ENCODE measurements at regions not wholly inside any gene's neighbourhood (a gene's known extent, or its start where the extent isn't known, plus 50 kb on each side); places are given as distances from the start of the nearest gene placed in this dataset.

GRCh38 chr7:49260538-49260937 is 336.2 kb downstream of the CDC14C start:
- no peak for DNase-seq

GRCh38 chr7:49261928-49262327 is 337.6 kb downstream of the CDC14C start:
- DNase-seq = no peak

DNA sequence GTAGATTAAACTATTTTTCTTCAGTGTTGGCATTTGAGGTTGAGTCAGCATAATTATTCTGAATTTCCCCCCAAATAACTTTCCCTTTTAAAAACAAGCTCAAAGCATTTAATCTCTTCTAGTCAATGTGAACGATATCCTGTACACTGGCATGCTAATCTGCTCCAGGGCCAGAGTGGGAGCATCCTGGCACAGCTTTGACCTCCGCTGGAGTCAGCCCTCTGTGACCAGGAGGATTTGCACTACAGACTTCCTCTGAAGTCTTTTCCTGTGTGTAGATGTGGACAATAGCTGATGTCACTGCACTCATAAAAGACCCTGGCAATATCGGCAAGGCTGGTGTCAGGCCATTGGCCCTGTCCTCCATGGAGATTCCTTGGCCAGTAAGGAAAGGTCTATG is 340.2 kb downstream of the CDC14C start:
- no peak for DNase-seq

GRCh38 chr7:49273897-49274296 is 349.6 kb downstream of the CDC14C start:
- no peak for DNase-seq

DNA sequence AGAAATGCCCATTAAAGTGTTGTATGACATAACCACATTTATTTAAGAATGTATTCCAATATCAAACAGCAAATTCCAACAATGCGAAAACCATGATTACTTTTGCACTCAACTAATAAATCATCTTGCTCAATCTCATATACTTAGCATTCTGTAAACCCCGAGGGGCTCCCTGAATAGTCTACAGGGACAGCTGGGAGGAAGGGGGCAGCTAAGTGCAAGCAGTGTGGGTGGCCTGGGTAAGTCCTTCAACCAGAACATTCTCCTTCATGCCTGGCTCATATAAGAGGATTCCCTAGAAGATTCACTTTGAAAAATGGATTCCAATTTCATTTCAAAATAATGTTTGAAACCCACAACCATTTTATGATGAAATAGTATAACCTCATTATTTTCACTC is 355.5 kb downstream of the CDC14C start:
- DNase-seq = no peak

DNA sequence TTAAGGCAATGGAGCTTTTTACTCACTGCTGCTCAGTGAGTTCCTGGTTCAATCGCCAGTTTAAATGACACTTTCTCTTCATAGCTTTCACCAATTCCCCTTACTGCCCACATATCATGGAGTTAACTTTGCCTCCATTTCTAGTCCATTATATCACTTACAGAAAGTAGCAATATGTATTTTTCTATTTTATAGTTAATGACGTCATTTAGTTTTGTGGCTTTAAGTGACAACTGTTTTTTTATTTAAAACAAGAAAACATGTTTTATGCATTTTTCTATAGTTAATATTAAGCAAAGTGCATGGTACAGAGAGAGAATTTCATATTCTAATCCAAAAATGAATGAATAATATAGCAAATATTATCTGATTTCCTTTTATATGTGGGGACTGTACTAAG is 363.3 kb downstream of the CDC14C start:
- DNase-seq = no peak

DNA sequence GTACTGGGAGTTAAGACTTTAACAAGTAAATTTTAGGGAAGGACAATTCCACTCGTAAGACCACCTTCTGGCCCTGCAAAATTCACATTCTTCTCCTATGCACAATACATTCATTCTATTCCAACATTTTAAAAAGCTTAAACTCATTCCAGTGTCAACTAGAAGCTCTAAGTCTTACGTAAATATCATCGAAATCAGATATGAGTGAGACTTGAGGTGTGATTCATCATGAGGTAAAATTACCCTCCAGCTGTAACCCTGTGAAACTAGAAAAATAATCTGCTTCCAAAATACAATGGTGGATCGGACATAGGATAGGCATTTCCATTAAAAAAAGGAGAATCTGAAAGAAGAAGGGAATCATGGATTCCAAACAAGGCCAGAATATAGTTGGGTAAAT is 370.3 kb downstream of the CDC14C start:
- no peak for DNase-seq

DNA sequence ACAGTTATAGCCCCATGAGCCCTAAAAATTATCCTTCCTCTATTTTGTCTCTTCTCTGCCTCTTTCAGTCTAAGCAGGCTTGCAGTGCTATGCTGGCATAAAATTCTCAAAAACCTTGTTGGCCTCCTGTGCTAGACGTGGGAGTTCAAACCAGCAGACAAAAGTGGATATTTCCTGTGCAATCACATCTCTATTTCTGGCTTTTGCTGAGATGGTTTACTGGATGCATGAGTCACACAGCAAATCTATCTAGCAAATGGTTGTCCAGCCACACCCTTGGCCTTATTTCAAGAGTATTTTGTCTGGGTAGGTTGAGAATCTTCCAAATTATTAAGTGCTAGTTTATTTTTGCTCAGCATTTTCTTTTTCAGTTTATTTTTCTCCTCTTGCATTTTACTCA is 370.8 kb downstream of the CDC14C start:
- DNase-seq = no peak

- DNase-seq = no peak
Measured at GRCh38 chr7:49297958-49298357, 373.6 kb downstream of the CDC14C start.

GRCh38 chr7:49308787-49309186 is 384.4 kb downstream of the CDC14C start:
- no peak for DNase-seq

DNA sequence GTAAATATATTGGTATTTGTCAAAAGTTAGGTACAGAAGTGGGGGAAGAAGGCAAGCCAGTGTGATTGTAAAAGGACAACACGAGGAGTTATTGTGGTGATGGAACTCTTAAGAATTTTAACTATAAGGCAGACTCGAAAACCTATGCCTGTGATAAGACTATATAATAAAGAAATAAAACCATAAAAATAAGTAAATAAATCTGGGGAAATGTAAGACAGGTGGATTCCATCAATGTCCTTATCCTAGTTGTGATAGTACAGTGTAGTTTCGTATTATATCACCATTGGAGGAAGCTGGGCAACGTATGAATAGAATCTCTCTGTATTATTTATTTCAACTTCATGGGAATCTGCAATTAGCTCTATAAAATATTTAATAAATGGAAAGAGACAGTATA is 395.7 kb downstream of the CDC14C start:
- DNase-seq = no peak

DNA sequence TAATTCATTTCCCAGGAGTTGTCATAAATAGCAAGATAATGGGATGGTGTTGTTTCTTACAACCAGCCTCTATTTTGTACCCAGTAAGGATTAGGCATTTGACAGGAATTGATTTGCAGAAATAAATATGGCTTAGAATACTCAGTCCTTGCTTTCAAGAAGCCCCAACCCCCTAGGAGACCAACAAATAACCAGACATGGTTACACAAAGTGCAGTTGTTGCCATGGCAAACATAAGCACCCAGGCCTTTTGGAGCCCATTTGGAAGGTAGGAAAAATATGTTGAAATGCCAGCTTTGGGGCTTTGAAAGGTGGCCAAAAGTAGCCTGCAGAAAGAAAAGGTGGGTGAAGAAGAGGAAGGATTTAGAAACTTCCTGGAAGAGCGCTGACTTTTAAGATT is 397.5 kb downstream of the CDC14C start:
- no peak for DNase-seq

DNA sequence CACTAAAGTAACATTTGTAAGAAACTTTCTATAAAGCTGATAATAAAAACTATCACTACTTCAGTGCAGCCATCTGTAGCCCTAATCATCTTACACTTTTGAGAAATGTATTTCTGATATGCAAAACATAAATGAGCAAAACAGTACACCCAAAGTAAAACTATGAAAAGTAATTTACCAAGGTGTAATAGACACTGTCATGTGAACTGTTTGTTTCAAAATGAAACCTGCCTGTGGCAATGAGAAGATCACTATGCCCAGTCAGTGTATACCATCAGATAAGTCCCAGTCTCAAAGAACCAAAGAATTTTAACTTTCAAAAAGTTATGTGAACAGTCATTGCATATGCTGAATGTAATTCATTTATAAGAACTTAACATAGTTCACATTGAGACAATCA is 398.1 kb downstream of the CDC14C start:
- no peak for DNase-seq

DNA sequence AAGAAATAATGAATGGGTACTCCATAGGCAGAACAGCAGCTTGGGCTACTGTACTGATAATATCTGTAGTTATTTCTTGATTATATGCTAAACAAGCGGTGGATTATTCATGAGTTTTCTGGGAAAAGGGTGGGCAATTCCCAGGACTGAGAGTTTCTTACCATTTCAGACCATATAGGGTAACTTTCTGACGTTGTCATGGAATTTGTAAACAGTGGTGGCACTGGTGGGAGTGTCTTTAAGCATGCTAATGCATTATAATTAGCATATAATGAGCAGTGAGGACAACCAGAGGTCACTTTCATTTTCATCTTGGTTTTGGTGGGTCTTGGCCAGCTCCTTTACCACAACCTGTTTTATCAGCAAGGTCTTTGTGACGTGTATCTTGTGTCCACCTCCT is 399.7 kb downstream of the CDC14C start:
- DNase-seq = no peak

DNA sequence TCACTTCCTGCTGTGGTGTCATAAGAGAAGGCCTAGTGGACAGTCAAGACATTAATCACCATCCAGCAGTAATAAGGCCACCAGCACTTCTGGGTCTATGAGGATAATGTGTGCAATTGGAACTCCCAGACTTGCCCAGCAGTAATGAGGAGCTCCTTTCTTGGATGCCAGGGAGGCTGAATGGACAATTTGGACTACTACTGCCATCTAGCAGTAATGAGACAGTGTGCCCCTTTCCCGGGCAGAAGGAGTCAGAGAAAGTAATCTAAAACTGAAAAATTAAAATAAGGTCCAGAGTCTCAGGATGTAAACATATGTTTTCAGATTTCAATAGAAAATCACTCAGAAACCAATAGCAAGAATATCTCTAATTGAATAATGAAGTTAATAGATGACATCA is 400.4 kb downstream of the CDC14C start:
- no peak for DNase-seq

GRCh38 chr7:49325571-49325970 is 401.2 kb downstream of the CDC14C start:
- no peak for DNase-seq

GRCh38 chr7:49327155-49327554 is 402.8 kb downstream of the CDC14C start:
- no peak for DNase-seq

- DNase-seq = no peak
Measured at GRCh38 chr7:49333180-49333881, 409.0 kb downstream of the CDC14C start.

GRCh38 chr7:49341849-49342248 is 417.5 kb downstream of the CDC14C start:
- DNase-seq = no peak

DNA sequence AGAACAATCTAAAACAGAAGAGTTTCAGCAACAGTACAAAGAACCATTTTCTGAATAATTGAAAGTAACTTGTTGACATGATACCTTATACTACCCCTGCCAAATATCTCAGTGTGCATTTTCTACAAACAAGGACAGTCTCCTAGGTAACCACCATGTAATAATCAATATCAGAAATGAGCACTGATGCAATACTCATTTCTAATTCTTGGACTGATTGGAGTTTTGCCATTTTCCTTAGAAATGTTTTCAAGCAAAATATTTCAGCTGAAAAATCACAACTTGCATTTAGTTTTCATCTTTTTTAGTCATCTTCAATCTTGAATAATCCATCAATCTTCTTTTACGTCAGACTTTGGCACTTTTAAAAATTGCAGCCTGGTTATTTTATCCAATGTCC is 420.2 kb downstream of the CDC14C start:
- DNase-seq = no peak

- DNase-seq = no peak
Measured at GRCh38 chr7:49346195-49346899, 422.0 kb downstream of the CDC14C start.

DNA sequence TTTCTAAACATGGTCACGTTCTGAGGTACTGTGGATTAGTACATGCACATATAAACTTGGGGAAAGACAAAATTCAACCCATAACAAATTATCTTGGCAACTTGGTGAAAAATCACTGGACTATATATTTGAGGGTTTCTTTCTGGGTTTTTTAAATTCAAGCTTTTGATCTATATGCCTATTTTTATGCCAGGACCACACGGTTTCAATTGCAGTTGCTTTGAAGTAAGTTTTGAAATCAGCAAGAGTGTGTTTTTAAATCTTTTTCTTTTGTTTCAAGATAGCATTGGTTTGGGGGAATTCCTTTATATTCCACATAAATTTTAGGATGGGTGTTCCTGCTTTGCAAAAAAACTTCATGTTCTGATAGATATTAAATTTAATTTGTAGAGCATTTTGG is 406.4 kb upstream of the VWC2 start:
- DNase-seq = no peak

DNA sequence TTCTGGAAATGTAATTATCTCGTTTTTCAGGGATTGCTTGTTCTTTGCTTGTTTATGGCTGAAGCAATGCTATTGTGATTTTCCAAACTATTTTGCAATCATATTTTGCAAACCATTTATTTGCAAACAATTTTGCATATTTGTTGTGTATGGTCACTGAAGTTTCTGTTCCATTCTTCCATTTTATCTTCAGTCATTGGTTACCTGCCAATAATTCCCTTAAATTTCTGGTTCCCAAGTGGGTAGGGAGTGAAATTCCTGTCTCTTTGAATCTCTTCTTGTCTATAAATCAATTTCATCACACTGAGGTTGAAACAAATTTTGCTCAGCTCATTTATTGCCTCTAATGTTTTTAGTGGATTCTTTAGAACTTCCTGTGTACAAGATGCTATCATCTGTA is 401.7 kb upstream of the VWC2 start:
- no peak for DNase-seq

DNA sequence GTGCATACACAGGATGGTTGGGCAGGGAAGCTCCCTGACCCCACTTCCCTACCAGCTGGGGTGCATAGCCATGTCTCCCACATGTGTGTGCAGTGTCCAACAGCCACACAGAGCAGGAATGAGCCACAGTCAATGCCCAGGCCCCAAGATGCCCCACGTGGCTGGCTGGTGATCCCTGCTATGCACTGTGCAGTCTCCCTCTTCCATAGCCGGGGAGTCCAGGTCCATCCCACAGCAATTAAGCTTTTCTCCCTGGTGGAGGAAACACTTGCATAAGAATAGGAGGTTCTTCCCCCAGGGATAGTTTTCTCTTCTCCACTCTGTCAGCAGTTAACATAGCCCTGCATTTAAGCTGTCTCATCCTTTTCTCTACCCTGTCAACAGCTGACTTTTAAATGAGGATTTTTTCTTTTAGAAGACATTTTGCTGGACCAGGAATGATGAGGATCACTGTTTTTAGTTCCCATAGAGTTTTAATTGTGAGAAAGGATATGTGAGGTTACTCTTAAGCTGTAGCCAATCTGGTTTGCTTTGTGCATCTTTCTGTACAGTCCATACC is 396.5 kb upstream of the VWC2 start:
- DNase-seq = no peak

- DNase-seq = no peak
Measured at GRCh38 chr7:49386792-49387191, 386.6 kb upstream of the VWC2 start.
